ENCODE measurements at regions not wholly inside any gene's neighbourhood (a gene's known extent, or its start where the extent isn't known, plus 50 kb on each side); places are given as distances from the start of the nearest gene placed in this dataset.
A peak's percentile ranks its signal among the peaks of the same experiment; 100 is the strongest.

GRCh38 chr3:73197187-73197586 lies 135.7 kb downstream of the EBLN2 start:
- H3K27ac Mint-ChIP-seq (ENCODE audit: unreplicated experiment) = no peak overlapping the region
- H3K4me1 Mint-ChIP-seq (ENCODE audit: low read depth, unreplicated experiment) = peaks cover 4% of the 10 kb centered on the region
- H3K9me3 Mint-ChIP-seq (ENCODE audit: unreplicated experiment) = peaks cover 4% of the 10 kb centered on the region
- TF ChIP-seq, protein P1, sequence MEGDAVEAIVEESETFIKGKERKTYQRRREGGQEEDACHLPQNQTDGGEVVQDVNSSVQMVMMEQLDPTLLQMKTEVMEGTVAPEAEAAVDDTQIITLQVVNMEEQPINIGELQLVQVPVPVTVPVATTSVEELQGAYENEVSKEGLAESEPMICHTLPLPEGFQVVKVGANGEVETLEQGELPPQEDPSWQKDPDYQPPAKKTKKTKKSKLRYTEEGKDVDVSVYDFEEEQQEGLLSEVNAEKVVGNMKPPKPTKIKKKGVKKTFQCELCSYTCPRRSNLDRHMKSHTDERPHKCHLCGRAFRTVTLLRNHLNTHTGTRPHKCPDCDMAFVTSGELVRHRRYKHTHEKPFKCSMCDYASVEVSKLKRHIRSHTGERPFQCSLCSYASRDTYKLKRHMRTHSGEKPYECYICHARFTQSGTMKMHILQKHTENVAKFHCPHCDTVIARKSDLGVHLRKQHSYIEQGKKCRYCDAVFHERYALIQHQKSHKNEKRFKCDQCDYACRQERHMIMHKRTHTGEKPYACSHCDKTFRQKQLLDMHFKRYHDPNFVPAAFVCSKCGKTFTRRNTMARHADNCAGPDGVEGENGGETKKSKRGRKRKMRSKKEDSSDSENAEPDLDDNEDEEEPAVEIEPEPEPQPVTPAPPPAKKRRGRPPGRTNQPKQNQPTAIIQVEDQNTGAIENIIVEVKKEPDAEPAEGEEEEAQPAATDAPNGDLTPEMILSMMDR (IDR thresholded peaks at IDR 0.05; ENCODE audit: partially characterized antibody, unreplicated experiment) = no peak
- peaks cover 3% of the 10 kb centered on the region for H3K27me3 Mint-ChIP-seq (ENCODE audit: unreplicated experiment)
- no peak overlapping the region for H3K4me3 Mint-ChIP-seq (ENCODE audit: unreplicated experiment)
- H3K36me3 Mint-ChIP-seq (ENCODE audit: unreplicated experiment) = no peaks in the 10 kb centered on the region
- no peak for DNase-seq

DNA sequence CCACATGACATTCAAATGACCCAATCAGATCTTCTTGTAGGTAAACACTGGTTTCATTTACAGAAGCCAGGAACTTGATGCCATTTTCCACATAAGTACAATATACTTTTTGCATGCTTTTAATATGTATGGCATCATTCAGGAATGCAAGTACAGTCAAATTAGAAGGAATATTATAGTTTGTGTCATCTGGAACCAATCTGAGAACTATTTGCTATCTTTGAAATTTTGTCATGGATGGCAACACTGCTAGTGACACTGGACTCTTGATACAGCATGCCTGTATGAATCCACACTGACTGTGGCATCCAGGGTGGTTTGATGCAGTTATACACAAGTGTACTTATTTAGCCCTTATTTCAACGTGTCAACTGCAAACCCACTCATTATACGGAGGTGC lies 141.6 kb downstream of the EBLN2 start:
- no peaks in the 10 kb centered on the region for H3K27me3 Mint-ChIP-seq (ENCODE audit: unreplicated experiment)
- H3K9me3 Mint-ChIP-seq (ENCODE audit: unreplicated experiment) = peaks cover 7% of the 10 kb centered on the region
- H3K4me3 Mint-ChIP-seq (ENCODE audit: unreplicated experiment) = no peak overlapping the region
- TF ChIP-seq, protein P1 (IDR thresholded peaks at IDR 0.05; ENCODE audit: partially characterized antibody, unreplicated experiment) = no peak
- H3K27ac Mint-ChIP-seq (ENCODE audit: unreplicated experiment) = no peak overlapping the region
- H3K36me3 Mint-ChIP-seq (ENCODE audit: unreplicated experiment) = no peaks in the 10 kb centered on the region
- peaks cover 15% of the 10 kb centered on the region for H3K4me1 Mint-ChIP-seq (ENCODE audit: low read depth, unreplicated experiment)
- DNase-seq = no peak

DNA sequence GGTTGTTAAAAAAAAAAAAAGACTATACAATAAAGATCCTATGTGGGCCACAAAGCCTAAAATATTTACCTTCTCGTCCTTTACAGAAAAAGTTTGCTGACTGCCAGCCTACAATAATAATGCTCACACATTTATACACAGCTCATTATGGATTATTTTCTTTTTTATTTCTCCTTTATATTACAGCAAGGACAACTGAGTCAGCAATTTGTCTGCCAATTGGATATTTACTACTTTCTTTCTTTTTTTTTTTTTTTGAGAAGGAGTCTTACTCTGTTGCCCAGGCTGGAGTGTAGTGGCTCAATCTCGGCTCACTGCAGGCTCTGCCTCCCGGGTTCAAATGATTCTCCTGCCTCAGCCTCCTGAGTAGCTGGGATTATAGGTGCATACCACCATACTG lies 142.2 kb downstream of the EBLN2 start:
- Mint-ChIP-seq H3K4me3 (ENCODE audit: unreplicated experiment) (no peak overlapping the region), H3K9me3 (ENCODE audit: unreplicated experiment) (peaks cover 7% of the 10 kb centered on the region), H3K27ac (ENCODE audit: unreplicated experiment) (no peak overlapping the region), H3K36me3 (ENCODE audit: unreplicated experiment) (no peaks in the 10 kb centered on the region), H3K27me3 (ENCODE audit: unreplicated experiment) (no peaks in the 10 kb centered on the region), H3K4me1 (ENCODE audit: low read depth, unreplicated experiment) (peaks cover 15% of the 10 kb centered on the region)
- DNase-seq = no peak
- TF ChIP-seq, protein P1 (IDR thresholded peaks at IDR 0.05; ENCODE audit: partially characterized antibody, unreplicated experiment) = no peak

GRCh38 chr3:73204841-73205240 lies 143.4 kb downstream of the EBLN2 start:
- TF ChIP-seq, protein P1 (IDR thresholded peaks at IDR 0.05; ENCODE audit: partially characterized antibody, unreplicated experiment) = no peak
- H3K9me3 Mint-ChIP-seq (ENCODE audit: unreplicated experiment) = peaks cover 7% of the 10 kb centered on the region
- H3K4me1 Mint-ChIP-seq (ENCODE audit: low read depth, unreplicated experiment) = peaks cover 15% of the 10 kb centered on the region
- H3K27me3 Mint-ChIP-seq (ENCODE audit: unreplicated experiment) = peaks cover 1% of the 10 kb centered on the region
- H3K27ac Mint-ChIP-seq (ENCODE audit: unreplicated experiment) = no peak overlapping the region
- H3K4me3 Mint-ChIP-seq (ENCODE audit: unreplicated experiment) = peak overlapping the region; percentile 39
- no peak for DNase-seq
- H3K36me3 Mint-ChIP-seq (ENCODE audit: unreplicated experiment) = no peaks in the 10 kb centered on the region

DNA sequence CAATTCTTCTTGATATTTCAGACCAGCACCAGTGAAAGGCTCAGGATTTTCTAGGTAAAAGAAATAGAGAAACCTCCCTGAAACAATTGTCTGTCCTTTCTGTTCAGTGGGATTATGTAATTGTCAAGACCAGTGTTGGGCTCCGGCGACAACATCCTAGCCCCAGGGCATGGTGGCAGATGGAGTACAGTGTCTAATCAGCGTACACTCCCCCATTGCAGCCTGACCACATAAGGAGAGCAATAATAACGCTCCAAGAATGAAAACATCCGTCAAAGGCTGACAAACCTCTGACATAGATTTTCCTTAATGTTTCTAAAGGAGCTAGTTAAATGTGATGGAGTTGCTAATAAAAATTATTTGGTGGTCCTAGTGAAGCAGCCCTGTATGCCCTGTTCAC lies 144.6 kb downstream of the EBLN2 start:
- H3K36me3 Mint-ChIP-seq (ENCODE audit: unreplicated experiment) = no peaks in the 10 kb centered on the region

More for the DNA sequence above, 144.6 kb downstream of the EBLN2 start:
- Mint-ChIP-seq H3K4me3 (ENCODE audit: unreplicated experiment) (peak overlapping the region; percentile 36), H3K27me3 (ENCODE audit: unreplicated experiment) (peaks cover 1% of the 10 kb centered on the region), H3K27ac (ENCODE audit: unreplicated experiment) (no peak overlapping the region), H3K9me3 (ENCODE audit: unreplicated experiment) (peaks cover 7% of the 10 kb centered on the region), H3K4me1 (ENCODE audit: low read depth, unreplicated experiment) (peaks cover 18% of the 10 kb centered on the region)
- TF ChIP-seq, protein P1 (IDR thresholded peaks at IDR 0.05; ENCODE audit: partially characterized antibody, unreplicated experiment) = no peak
- DNase-seq = peak; percentile 28
